B cell (primary cell): ENCODE measurements at regions not wholly inside any gene's neighbourhood (a gene's known extent, or its start where the extent isn't known, plus 50 kb on each side); places are given as distances from the start of the nearest gene placed in this dataset.

Source experiments
- ATAC-seq: fragments of 200-7000 bp; cut with Tn5 transposase; one replicate; pipeline ENCODE4 v1.10.0; 2021; ENCODE audit warnings: low read depth, mild to moderate bottlenecking, moderate number of reproducible peaks, moderate library complexity
- CTCF ChIA-PET: fragments of 350-600 bp; sonication (Branson Sonifier 250); formaldehyde crosslinking; loops from one replicate; lab custom pipeline; 2021; ENCODE audit warnings: antibody characterized with exemption, inconsistent platforms; lab: Charles Lee
- POLR2A ChIA-PET: fragments of 350-600 bp; sonication (Branson Sonifier 250); formaldehyde crosslinking; loops from one replicate; lab custom pipeline; 2021; ENCODE audit warnings: antibody characterized with exemption; lab: Charles Lee
- DNase-seq: peaks from one replicate; pipeline ENCODE4 v3.0.0; 2013
- H2AFZ ChIP-seq: 2 replicates; pipeline ENCODE4 v1.6.1; 2012; ENCODE audit warnings: mild to moderate bottlenecking, low read depth, low read length; ENCODE audit not compliant: insufficient read depth, poor library complexity, severe bottlenecking
- H3K27ac ChIP-seq, 2 donors: 1 replicate in 1 of 2; 2 replicates in 1 of 2; pipeline ENCODE4 v1.5.1; 2012 to 2013; ENCODE audit warnings: low read length in 2 of 2, mild to moderate bottlenecking in 2 of 2, moderate library complexity in 1 of 2
- H3K27me3 ChIP-seq, 4 experiments: fragments of 200-600 bp in 1 of 4; sonication (generic) in 1 of 4; replicated peaks in 1 of 4; 1 replicate in 2 of 4; 2 replicates in 2 of 4; pipeline versions ENCODE4 v1.6.1 to v1.7.0; 2013 to 2016; ENCODE audit warnings: low read length in 3 of 4, mild to moderate bottlenecking in 2 of 4, mixed read lengths in 1 of 4, moderate library complexity in 1 of 4; ENCODE audit not compliant: insufficient read depth in 4 of 4, control insufficient read depth in 3 of 4; ENCODE audit errors: control extremely low read depth in 1 of 4
- H3K36me3 ChIP-seq, 2 experiments: replicated peaks in 1 of 2; 1 replicate in 1 of 2; 2 replicates in 1 of 2; pipeline versions ENCODE4 v1.6.1 to v1.7.1; 2013; ENCODE audit warnings: low read length in 1 of 2; ENCODE audit not compliant: insufficient read depth in 2 of 2, control insufficient read depth in 1 of 2; ENCODE audit errors: control extremely low read depth in 1 of 2, extremely low read depth in 1 of 2
- H3K4me1 ChIP-seq, 2 donors: fragments of 200-600 bp in 1 of 2; sonication (generic) in 1 of 2; 1 replicate in 1 of 2; 2 replicates in 1 of 2; pipeline versions ENCODE4 v1.5.1 to v1.6.1; 2013 to 2017; ENCODE audit warnings: low read length in 2 of 2; ENCODE audit not compliant: control insufficient read depth in 2 of 2, insufficient read depth in 2 of 2
- H3K4me2 ChIP-seq: replicated peaks from 2 replicates; pipeline ENCODE3; 2012; ENCODE audit warnings: mild to moderate bottlenecking, low read depth, low read length; ENCODE audit not compliant: poor library complexity, severe bottlenecking
- H3K4me3 ChIP-seq, 5 experiments: fragments of 200-600 bp in 1 of 5; sonication (generic) in 1 of 5; 1 replicate in 3 of 5; 2 replicates in 2 of 5; pipeline versions ENCODE4 v1.5.1 to v1.7.0; 2011 to 2016; ENCODE audit warnings: low read length in 4 of 5, mild to moderate bottlenecking in 4 of 5, low read depth in 2 of 5, control low read depth in 1 of 5, moderate library complexity in 1 of 5; ENCODE audit not compliant: insufficient read depth in 1 of 5; ENCODE audit errors: control extremely low read depth in 1 of 5, extremely low read depth in 1 of 5
- H3K79me2 ChIP-seq: fragments of 200-600 bp; sonication (generic); one replicate; pipeline ENCODE4 v1.6.0; 2016; ENCODE audit warnings: low read length; ENCODE audit not compliant: control insufficient read depth, insufficient read depth
- H3K9ac ChIP-seq: fragments of 200-600 bp; sonication (generic); 2 replicates; pipeline ENCODE4 v1.6.1; 2017; ENCODE audit warnings: mild to moderate bottlenecking, low read length, moderate library complexity
- H3K9me3 ChIP-seq, 3 donors: one replicate each; pipeline versions ENCODE4 v1.6.1 to v1.7.1; 2013; ENCODE audit warnings: low read length in 2 of 3; ENCODE audit not compliant: control insufficient read depth in 2 of 3, insufficient read depth in 1 of 3; ENCODE audit errors: control extremely low read depth in 1 of 3
- H4K20me1 ChIP-seq: 2 replicates; pipeline ENCODE4 v1.6.0; 2012; ENCODE audit warnings: mild to moderate bottlenecking, low read length; ENCODE audit not compliant: insufficient read depth, control insufficient read depth, poor library complexity, severe bottlenecking
- H3K27ac Mint-ChIP-seq: one replicate; pipeline ENCODE4 v1.8.0; 2021; ENCODE audit warnings: mixed read lengths
- H3K27me3 Mint-ChIP-seq: one replicate; pipeline ENCODE4 v1.8.0; 2021; ENCODE audit warnings: mixed read lengths
- H3K4me1 Mint-ChIP-seq: one replicate; pipeline ENCODE4 v1.8.0; 2021; ENCODE audit warnings: mixed read lengths
- H3K4me3 Mint-ChIP-seq: one replicate; pipeline ENCODE4 v1.8.0; 2021; ENCODE audit warnings: mixed read lengths
- H3K9me3 Mint-ChIP-seq: one replicate; pipeline ENCODE4 v1.8.0; 2022; ENCODE audit warnings: mixed read lengths; ENCODE audit not compliant: insufficient read depth
- CTCF ChIP-seq: fragments of 200-600 bp; IDR thresholded peaks from one replicate; pipeline ENCODE4 v1.8.0; 2022; ENCODE audit warnings: antibody characterized with exemption, mild to moderate bottlenecking
- EZH2 ChIP-seq: IDR thresholded peaks from 2 replicates; pipeline ENCODE4 v1.6.1; 2012; ENCODE audit warnings: borderline replicate concordance, low read depth, mild to moderate bottlenecking, moderate library complexity, low read length; ENCODE audit not compliant: insufficient read depth, poor library complexity, severe bottlenecking
- WGBS: methylation state at CpG from one replicate; pipeline ENCODE4 v1.1.5; 2013; ENCODE audit warnings: missing lambda C conversion rate; ENCODE audit not compliant: insufficient coverage; 5-methylcytosine and 5-hydroxymethylcytosine counted together
- intact Hi-C: fragments of 100-400 bp; cut with micrococcal nuclease; formaldehyde crosslinking; loops from one replicate; pipeline ENCODE4 v1.10.0; 2022

- Histone ChIP-seq H3K4me1 (no peaks in the 10 kb centered on the region), H3K9ac (no peak overlapping the region), H2AFZ (no peak overlapping the region), H4K20me1 (no peaks in the 10 kb centered on the region), H3K36me3 (no peaks in the 10 kb centered on the region), H3K27me3 (no peaks in the 10 kb centered on the region), H3K4me2 (no peak overlapping the region), H3K9me3 (no peaks in the 10 kb centered on the region), H3K79me2 (no peaks in the 10 kb centered on the region), H3K4me3 (no peak overlapping the region), H3K27ac (no peak overlapping the region)
- Mint-ChIP-seq H3K27ac (no peak overlapping the region), H3K4me3 (no peak overlapping the region), H3K27me3 (peaks cover 25% of the 10 kb centered on the region), H3K4me1 (no peaks in the 10 kb centered on the region), H3K9me3 (peaks cover 2% of the 10 kb centered on the region)
- ATAC-seq (no peak), DNase-seq (no peak)
- WGBS = 93% methylated on average over 2 of the region's 4 CpGs
- intact Hi-C loops = no loop called here
- ChIA-PET POLR2A (no interaction called here), CTCF (no interaction called here)
- TF ChIP-seq EZH2 (no peak), CTCF (no peak)
Measured at GRCh38 chr10:31644931-31645633, 283.5 kb downstream of the ARHGAP12 start.

- DNase-seq (no peak), ATAC-seq (no peak)
- Mint-ChIP-seq H3K9me3 (peaks cover 7% of the 10 kb centered on the region), H3K27me3 (peaks cover 22% of the 10 kb centered on the region), H3K27ac (no peak overlapping the region), H3K4me3 (no peak overlapping the region), H3K4me1 (no peaks in the 10 kb centered on the region)
- intact Hi-C loops = no loop called here
- H3K36me3 ChIP-seq = no peaks in the 10 kb centered on the region
- no peaks in the 10 kb centered on the region for H3K4me1 ChIP-seq
- 71% methylated on average over 1 of the region's 1 CpG for WGBS
- no peaks in the 10 kb centered on the region for H3K27me3 ChIP-seq
- no peaks in the 10 kb centered on the region for H3K79me2 ChIP-seq
- no peak overlapping the region for H3K4me2 ChIP-seq
- ChIA-PET CTCF (no interaction called here), POLR2A (no interaction called here)
- no peak overlapping the region for H2AFZ ChIP-seq
- H3K4me3 ChIP-seq = no peak overlapping the region
- H3K9ac ChIP-seq = no peak overlapping the region
- H4K20me1 ChIP-seq = no peaks in the 10 kb centered on the region
- TF ChIP-seq CTCF = no peak
- H3K9me3 ChIP-seq = no peaks in the 10 kb centered on the region
- H3K27ac ChIP-seq = no peak overlapping the region
Measured at GRCh38 chr10:31642281-31642680, 286.4 kb downstream of the ARHGAP12 start.
